Keratinocyte (primary cell): ENCODE measurements at regions not wholly inside any gene's neighbourhood (a gene's known extent, or its start where the extent isn't known, plus 50 kb on each side); places are given as distances from the start of the nearest gene placed in this dataset.

Experiments
- DNase-seq: peaks from one replicate; pipeline ENCODE4 v3.0.0-alpha.2; 2011; ENCODE audit warnings: low read depth, missing footprints, low spot score
- FAIRE-seq: peaks from 2 replicates; lab custom pipeline; 2011; peaks lifted over from hg19 to GRCh38; lab: Jason Lieb, UNC
- H2AFZ ChIP-seq: 2 replicates; pipeline ENCODE4 v1.6.0; 2012; ENCODE audit warnings: low read length, control low read depth, inconsistent platforms; ENCODE audit not compliant: control insufficient read depth
- H3K27ac ChIP-seq: 2 replicates; pipeline ENCODE4 v1.5.1; 2011; ENCODE audit warnings: low read length; ENCODE audit not compliant: control insufficient read depth, insufficient read depth
- H3K27me3 ChIP-seq: 3 replicates; pipeline ENCODE4 v1.6.0; 2011; ENCODE audit warnings: low read length; ENCODE audit not compliant: control insufficient read depth, insufficient read depth; ENCODE audit errors: extremely low read depth
- H3K36me3 ChIP-seq, 2 experiments: 2 replicates in 1 of 2; 3 replicates in 1 of 2; pipeline ENCODE4 v1.5.1; 2011; ENCODE audit warnings: low read length in 2 of 2, mild to moderate bottlenecking in 1 of 2; ENCODE audit not compliant: control insufficient read depth in 2 of 2, insufficient read depth in 2 of 2; ENCODE audit errors: extremely low read depth in 1 of 2
- H3K4me1 ChIP-seq: 3 replicates; pipeline ENCODE4 v1.5.1; 2011; ENCODE audit warnings: low read length; ENCODE audit not compliant: control insufficient read depth, insufficient read depth; ENCODE audit errors: extremely low read depth
- H3K4me2 ChIP-seq: 3 replicates; pipeline ENCODE4 v1.6.0; 2011; ENCODE audit warnings: low read depth, low read length; ENCODE audit not compliant: control insufficient read depth, insufficient read depth; ENCODE audit errors: extremely low read depth
- H3K4me3 ChIP-seq, 3 experiments: fragments of 200-600 bp in 1 of 3; sonication (generic) in 1 of 3; 2 replicates in 2 of 3; 3 replicates in 1 of 3; pipeline ENCODE4 v1.5.1; 2011 to 2016; ENCODE audit warnings: low read length in 3 of 3, mild to moderate bottlenecking in 3 of 3, control low read depth in 2 of 3, inconsistent platforms in 1 of 3, low read depth in 1 of 3, mixed read lengths in 1 of 3, mixed run types in 1 of 3, moderate library complexity in 1 of 3; ENCODE audit not compliant: control insufficient read depth in 2 of 3, insufficient read depth in 2 of 3; ENCODE audit errors: extremely low read depth in 1 of 3
- H3K79me2 ChIP-seq: 2 replicates; pipeline ENCODE4 v1.6.0; 2012; ENCODE audit warnings: low read length; ENCODE audit not compliant: control insufficient read depth, insufficient read depth
- H3K9ac ChIP-seq: 3 replicates; pipeline ENCODE4 v1.6.0; 2011; ENCODE audit warnings: low read length; ENCODE audit not compliant: control insufficient read depth, insufficient read depth; ENCODE audit errors: extremely low read depth
- H3K9me1 ChIP-seq: 3 replicates; pipeline ENCODE4 v1.6.0; 2011; ENCODE audit warnings: low read length; ENCODE audit not compliant: control insufficient read depth, insufficient read depth; ENCODE audit errors: extremely low read depth
- H3K9me3 ChIP-seq: 2 replicates; pipeline ENCODE4 v1.5.1; 2012; ENCODE audit warnings: low read depth, low read length; ENCODE audit not compliant: control insufficient read depth
- H4K20me1 ChIP-seq: 3 replicates; pipeline ENCODE4 v1.6.0; 2011; ENCODE audit warnings: low read length; ENCODE audit not compliant: control insufficient read depth, insufficient read depth; ENCODE audit errors: extremely low read depth
- CTCF ChIP-seq, 3 experiments: IDR thresholded peaks in 1 of 3; conservative IDR thresholded peaks in 1 of 3; optimal IDR thresholded peaks in 1 of 3; 2 replicates in 2 of 3; 3 replicates in 1 of 3; pipeline versions ENCODE3 to v1.5.1; 2011; ENCODE audit warnings: low read length in 3 of 3, mild to moderate bottlenecking in 3 of 3, moderate library complexity in 2 of 3, control low read depth in 1 of 3, inconsistent platforms in 1 of 3; ENCODE audit not compliant: insufficient read depth in 2 of 3; ENCODE audit errors: extremely low read depth in 1 of 3
- EZH2 ChIP-seq: IDR thresholded peaks from one replicate; pipeline ENCODE4 v1.6.1; 2012; ENCODE audit warnings: inconsistent platforms, mild to moderate bottlenecking, low read length, moderate library complexity
- dilution Hi-C: fragments of 300-500 bp; cut with MboI; formaldehyde crosslinking; loops from one replicate; pipeline ENCODE4 v1.7.0; 2020; ENCODE audit warnings: low sequenced_read_pairs; ENCODE audit not compliant: extremely low pct_ligation_motif_present

DNA sequence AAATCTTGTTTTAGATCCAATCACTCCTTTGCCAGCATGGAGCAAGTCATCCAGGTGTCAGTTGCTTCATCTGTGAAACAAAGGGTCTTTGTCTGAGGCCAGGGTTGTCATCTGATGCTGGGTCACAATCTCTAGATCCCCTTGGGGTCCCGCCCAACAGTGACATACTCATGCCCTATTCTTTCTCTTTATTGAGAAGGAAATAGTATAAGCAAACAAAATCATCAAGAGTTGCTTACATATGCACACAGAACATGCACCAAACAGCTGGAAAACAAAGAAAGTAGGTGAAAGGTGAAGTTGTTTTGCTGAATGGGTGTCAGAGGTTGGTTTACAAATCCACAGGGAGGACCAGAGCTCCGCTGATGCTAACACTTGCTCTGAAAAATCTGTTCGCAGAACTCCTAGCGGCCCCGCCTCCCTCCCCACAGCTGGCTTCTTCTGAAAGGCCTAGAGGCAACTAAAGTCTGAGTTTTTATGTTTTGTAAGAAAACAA is 106.1 kb upstream of the SLC44A1 start:
- dilution Hi-C loops, result no loop called here
- H3K27ac ChIP-seq, result no peak overlapping the region

GRCh38 chr9:105141146-105141975 is 103.1 kb upstream of the SLC44A1 start:
- Histone ChIP-seq H3K27me3 (no peaks in the 10 kb centered on the region), H3K4me3 (no peak overlapping the region), H3K36me3 (no peaks in the 10 kb centered on the region), H3K4me2 (no peak overlapping the region), H3K4me1 (no peaks in the 10 kb centered on the region), H3K9me3 (no peaks in the 10 kb centered on the region), H3K9ac (no peak overlapping the region), H2AFZ (no peak overlapping the region), H3K9me1 (no peaks in the 10 kb centered on the region), H4K20me1 (no peaks in the 10 kb centered on the region), H3K79me2 (no peaks in the 10 kb centered on the region), H3K27ac (no peak overlapping the region)
- TF ChIP-seq EZH2 (no peak), CTCF (optimal IDR thresholded peaks at IDR 0.05 in 1 of 3, IDR thresholded peaks at IDR 0.05 in 1 of 3, conservative IDR thresholded peaks at IDR 0.05 in 1 of 3; ENCODE audit: extremely low read depth in 1 of 3, insufficient read depth in 2 of 3, low read length in 3 of 3) (no peak)
- dilution Hi-C loops, result no loop called here
- FAIRE-seq (no peak), DNase-seq (no peak)

More for the DNA sequence above, 106.1 kb upstream of the SLC44A1 start:
- Histone ChIP-seq H3K4me1 (no peaks in the 10 kb centered on the region), H3K4me2 (no peak overlapping the region), H3K36me3 (no peaks in the 10 kb centered on the region), H2AFZ (no peak overlapping the region), H3K27me3 (no peaks in the 10 kb centered on the region), H3K9me3 (no peaks in the 10 kb centered on the region), H3K4me3 (no peak overlapping the region), H4K20me1 (no peaks in the 10 kb centered on the region), H3K79me2 (no peaks in the 10 kb centered on the region), H3K9me1 (no peaks in the 10 kb centered on the region), H3K9ac (no peak overlapping the region)
- no peak for DNase-seq
- TF ChIP-seq CTCF (optimal IDR thresholded peaks at IDR 0.05 in 1 of 3, IDR thresholded peaks at IDR 0.05 in 1 of 3, conservative IDR thresholded peaks at IDR 0.05 in 1 of 3; ENCODE audit: extremely low read depth in 1 of 3, insufficient read depth in 2 of 3, low read length in 3 of 3), result no peak
- TF ChIP-seq EZH2, result no peak
- FAIRE-seq, result no peak
